Mesothelial cell of epicardium (in vitro differentiated cells): ENCODE measurements at regions not wholly inside any gene's neighbourhood (a gene's known extent, or its start where the extent isn't known, plus 50 kb on each side); places are given as distances from the start of the nearest gene placed in this dataset.
A peak's percentile ranks its signal among the peaks of the same experiment; 100 is the strongest.

ENCODE experiments used
- DNase-seq, 2 experiments: peaks; one replicate each; pipeline ENCODE4 v3.0.0; 2021; ENCODE audit warnings: low spot score in 2 of 2; ENCODE audit not compliant: unreplicated experiment in 2 of 2
- H3K27ac Mint-ChIP-seq: 2 replicates; pipeline ENCODE4 v1.8.0; 2021; ENCODE audit warnings: mixed read lengths
- H3K27me3 Mint-ChIP-seq: 2 replicates; pipeline ENCODE4 v1.8.0; 2021; ENCODE audit warnings: low read depth, mixed read lengths
- H3K36me3 Mint-ChIP-seq: 2 replicates; pipeline ENCODE4 v1.8.0; 2021; ENCODE audit warnings: mixed read lengths
- H3K4me1 Mint-ChIP-seq: 2 replicates; pipeline ENCODE4 v1.8.0; 2021; ENCODE audit warnings: mixed read lengths
- H3K4me3 Mint-ChIP-seq: 2 replicates; pipeline ENCODE4 v1.8.0; 2021; ENCODE audit warnings: mild to moderate bottlenecking, moderate library complexity, mixed read lengths
- H3K9me3 Mint-ChIP-seq: 2 replicates; pipeline ENCODE4 v1.8.0; 2021; ENCODE audit warnings: mixed read lengths
- TF ChIP-seq, protein P1 (sequence below): fragments of 200-600 bp; sonication (generic); IDR thresholded peaks from one replicate; pipeline ENCODE4 v1.5.0; 2021; ENCODE audit warnings: antibody characterized with exemption; ENCODE audit not compliant: unreplicated experiment

- DNase-seq, result no peak
Observed at GRCh38 chr4:157818946-157819692, 353.7 kb downstream of the GASK1B start.

DNA sequence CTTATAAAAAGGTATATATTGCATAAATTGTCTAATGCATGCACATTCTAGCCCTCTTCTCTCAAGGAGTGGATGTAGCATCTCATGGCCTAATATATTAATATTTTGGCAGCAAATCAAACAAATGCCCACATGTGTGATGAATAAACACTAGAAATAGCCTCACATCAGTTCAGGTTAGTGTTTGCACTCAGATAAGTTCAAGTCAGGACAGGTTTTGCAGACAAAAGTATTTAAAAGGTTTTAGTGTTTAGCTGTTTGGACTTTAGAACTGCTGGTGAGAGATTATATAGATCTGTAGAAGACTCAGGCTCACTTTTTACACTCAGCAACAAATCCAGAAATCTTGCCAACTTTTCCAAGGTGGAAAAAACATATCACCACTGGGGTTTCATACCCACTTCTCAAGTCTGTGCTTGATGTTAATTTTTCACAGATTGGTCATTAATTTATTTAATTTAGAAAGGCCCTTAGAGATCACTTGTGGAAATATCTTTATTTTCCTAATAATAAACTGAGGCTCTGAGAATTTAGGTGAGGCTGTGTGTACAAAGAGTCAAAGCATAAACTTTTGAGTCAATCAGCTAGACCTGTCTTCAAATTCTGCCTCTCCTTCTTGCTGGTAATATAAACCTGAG lies 362.6 kb downstream of the GASK1B start:
- no peak overlapping the region for H3K4me3 Mint-ChIP-seq
- no peak for DNase-seq
- TF ChIP-seq, protein P1, sequence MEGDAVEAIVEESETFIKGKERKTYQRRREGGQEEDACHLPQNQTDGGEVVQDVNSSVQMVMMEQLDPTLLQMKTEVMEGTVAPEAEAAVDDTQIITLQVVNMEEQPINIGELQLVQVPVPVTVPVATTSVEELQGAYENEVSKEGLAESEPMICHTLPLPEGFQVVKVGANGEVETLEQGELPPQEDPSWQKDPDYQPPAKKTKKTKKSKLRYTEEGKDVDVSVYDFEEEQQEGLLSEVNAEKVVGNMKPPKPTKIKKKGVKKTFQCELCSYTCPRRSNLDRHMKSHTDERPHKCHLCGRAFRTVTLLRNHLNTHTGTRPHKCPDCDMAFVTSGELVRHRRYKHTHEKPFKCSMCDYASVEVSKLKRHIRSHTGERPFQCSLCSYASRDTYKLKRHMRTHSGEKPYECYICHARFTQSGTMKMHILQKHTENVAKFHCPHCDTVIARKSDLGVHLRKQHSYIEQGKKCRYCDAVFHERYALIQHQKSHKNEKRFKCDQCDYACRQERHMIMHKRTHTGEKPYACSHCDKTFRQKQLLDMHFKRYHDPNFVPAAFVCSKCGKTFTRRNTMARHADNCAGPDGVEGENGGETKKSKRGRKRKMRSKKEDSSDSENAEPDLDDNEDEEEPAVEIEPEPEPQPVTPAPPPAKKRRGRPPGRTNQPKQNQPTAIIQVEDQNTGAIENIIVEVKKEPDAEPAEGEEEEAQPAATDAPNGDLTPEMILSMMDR, result no peak
- no peak overlapping the region for H3K27ac Mint-ChIP-seq
- no peaks in the 10 kb centered on the region for H3K27me3 Mint-ChIP-seq
- H3K9me3 Mint-ChIP-seq, result peaks cover 22% of the 10 kb centered on the region
- no peaks in the 10 kb centered on the region for H3K36me3 Mint-ChIP-seq
- H3K4me1 Mint-ChIP-seq, result peaks cover 36% of the 10 kb centered on the region

More at GRCh38 chr4:157818946-157819692, 353.7 kb downstream of the GASK1B start:
- Mint-ChIP-seq H3K27me3 (no peaks in the 10 kb centered on the region), H3K4me3 (no peak overlapping the region), H3K36me3 (no peaks in the 10 kb centered on the region), H3K4me1 (no peaks in the 10 kb centered on the region), H3K27ac (no peak overlapping the region), H3K9me3 (peaks cover 5% of the 10 kb centered on the region)
- TF ChIP-seq, protein P1, result no peak

- Mint-ChIP-seq H3K36me3 (no peaks in the 10 kb centered on the region), H3K4me1 (peaks cover 46% of the 10 kb centered on the region), H3K27ac (no peak overlapping the region), H3K9me3 (peaks cover 19% of the 10 kb centered on the region), H3K4me3 (no peak overlapping the region), H3K27me3 (no peaks in the 10 kb centered on the region)
- no peak for DNase-seq
- TF ChIP-seq, protein P1, result no peak
Observed at GRCh38 chr4:157808796-157809383, 363.9 kb downstream of the GASK1B start.

GRCh38 chr4:157806184-157806583 lies 366.6 kb downstream of the GASK1B start:
- peaks cover 20% of the 10 kb centered on the region for H3K9me3 Mint-ChIP-seq
- no peak overlapping the region for H3K27ac Mint-ChIP-seq
- H3K36me3 Mint-ChIP-seq, result peaks cover 9% of the 10 kb centered on the region
- TF ChIP-seq, protein P1, result no peak
- H3K4me1 Mint-ChIP-seq, result peaks cover 53% of the 10 kb centered on the region
- no peaks in the 10 kb centered on the region for H3K27me3 Mint-ChIP-seq
- no peak overlapping the region for H3K4me3 Mint-ChIP-seq
- no peak for DNase-seq

DNA sequence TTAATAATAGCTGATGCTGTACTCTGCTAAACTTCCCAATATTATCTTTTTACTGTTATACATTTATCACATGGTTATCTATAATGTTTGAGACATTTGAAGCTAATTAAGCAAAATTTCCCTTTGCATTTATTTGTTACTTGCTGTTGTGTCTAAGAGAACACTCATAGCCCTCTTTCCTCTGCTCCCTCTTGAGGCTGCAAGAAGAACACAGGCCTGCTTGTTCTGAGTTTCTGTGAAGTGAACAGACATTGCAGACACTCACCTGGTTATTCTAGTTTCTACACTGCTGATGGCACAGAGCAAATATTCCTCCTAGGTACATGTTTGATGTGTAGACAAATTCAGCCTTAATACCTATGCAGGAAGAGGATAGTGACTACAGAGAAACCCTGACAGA lies 367.8 kb downstream of the GASK1B start:
- Mint-ChIP-seq H3K36me3 (peaks cover 11% of the 10 kb centered on the region), H3K27ac (peak overlapping the region; percentile 74)
- TF ChIP-seq, protein P1, result no peak

More for the DNA sequence above, 367.8 kb downstream of the GASK1B start:
- Mint-ChIP-seq H3K9me3 (peaks cover 28% of the 10 kb centered on the region), H3K27me3 (no peaks in the 10 kb centered on the region), H3K4me1 (peaks cover 41% of the 10 kb centered on the region), H3K4me3 (no peak overlapping the region)
- no peak for DNase-seq
